Small intestine (tissue), 7 donors: ENCODE measurements at regions not wholly inside any gene's neighbourhood (a gene's known extent, or its start where the extent isn't known, plus 50 kb on each side); places are given as distances from the start of the nearest gene placed in this dataset.

Experiments used
- DNase-seq, 2 donors: peaks; one replicate each; pipeline versions ENCODE4 v3.0.0 to v3.0.0-alpha.2; 2013
- FAIRE-seq: peaks from 2 replicates; lab custom pipeline; 2012; peaks lifted over from hg19 to GRCh38; lab: Jason Lieb, UNC
- H3K27ac ChIP-seq, 3 donors: one replicate each; pipeline ENCODE4 v1.5.1; 2013; ENCODE audit warnings: low read length in 2 of 3, mild to moderate bottlenecking in 2 of 3, control low read depth in 1 of 3, inconsistent platforms in 1 of 3, low read depth in 1 of 3, moderate library complexity in 1 of 3
- H3K27me3 ChIP-seq, 3 donors: one replicate each; pipeline ENCODE4 v1.6.1; 2013; ENCODE audit warnings: low read length in 3 of 3, inconsistent platforms in 1 of 3; ENCODE audit not compliant: control insufficient read depth in 3 of 3, insufficient read depth in 3 of 3
- H3K36me3 ChIP-seq, 3 donors: one replicate each; pipeline ENCODE4 v1.6.1; 2013; ENCODE audit warnings: low read length in 3 of 3, inconsistent platforms in 1 of 3, low read depth in 1 of 3, mild to moderate bottlenecking in 1 of 3, moderate library complexity in 1 of 3; ENCODE audit not compliant: control insufficient read depth in 3 of 3, insufficient read depth in 2 of 3
- H3K4me1 ChIP-seq, 3 donors: one replicate each; pipeline ENCODE4 v1.6.1; 2013; ENCODE audit warnings: low read length in 2 of 3, inconsistent platforms in 1 of 3, low read depth in 1 of 3, mild to moderate bottlenecking in 1 of 3, moderate library complexity in 1 of 3; ENCODE audit not compliant: control insufficient read depth in 3 of 3, insufficient read depth in 2 of 3
- H3K4me3 ChIP-seq, 3 donors: one replicate each; pipeline ENCODE4 v1.5.1; 2013; ENCODE audit warnings: low read length in 3 of 3, control low read depth in 1 of 3, inconsistent platforms in 1 of 3, low read depth in 1 of 3, mild to moderate bottlenecking in 1 of 3, moderate library complexity in 1 of 3
- H3K9me3 ChIP-seq, 2 donors: one replicate each; pipeline ENCODE4 v1.6.1; 2013; ENCODE audit warnings: low read depth in 1 of 2, low read length in 1 of 2; ENCODE audit not compliant: control insufficient read depth in 2 of 2, insufficient read depth in 1 of 2
- WGBS, 3 donors: extraction: QIAGEN DNeasy Blood & Tissue Kit; methylation state at CpG; one replicate each; pipeline ENCODE4 v1.1.7; 2013; 5-methylcytosine and 5-hydroxymethylcytosine counted together
- donor health status: healthy with polysubstance abuse.
- donor health status: control.
- donor health status: control.
- donor health status: Bipolar disorder and iron deficiency.
- donor health status: healthy.

DNA sequence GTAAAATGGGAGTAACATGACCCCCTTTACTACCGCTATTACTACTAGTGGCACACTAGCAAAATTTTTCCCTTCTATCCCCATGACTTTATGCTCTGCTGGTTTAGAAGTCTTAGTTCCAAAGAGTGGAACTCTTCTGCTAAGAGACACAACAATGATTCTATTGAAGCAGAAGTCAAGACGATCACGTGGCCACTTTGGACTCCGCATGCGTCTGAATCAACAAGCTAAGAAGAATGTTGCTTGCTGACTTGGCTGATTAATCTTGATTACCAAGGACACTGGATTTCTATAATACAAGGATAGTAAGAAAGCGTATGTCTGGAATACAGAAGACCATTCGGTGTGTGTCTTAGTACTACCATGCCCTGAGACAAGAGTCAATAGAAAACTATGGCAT lies 244.7 kb upstream of the BTBD3 start:
- no peak for DNase-seq
- Histone ChIP-seq H3K4me1 (no peaks in the 10 kb centered on the region), H3K9me3 (peaks cover 0 to 1% of the 10 kb centered on the region in 2 donors), H3K4me3 (no peak overlapping the region), H3K36me3 (no peaks in the 10 kb centered on the region), H3K27ac (no peak overlapping the region), H3K27me3 (no peaks in the 10 kb centered on the region)
- WGBS, 3 donors, result 89 to 92% (median 90%) methylated on average over 7 of the region's 7 CpGs
- no peak for FAIRE-seq

DNA sequence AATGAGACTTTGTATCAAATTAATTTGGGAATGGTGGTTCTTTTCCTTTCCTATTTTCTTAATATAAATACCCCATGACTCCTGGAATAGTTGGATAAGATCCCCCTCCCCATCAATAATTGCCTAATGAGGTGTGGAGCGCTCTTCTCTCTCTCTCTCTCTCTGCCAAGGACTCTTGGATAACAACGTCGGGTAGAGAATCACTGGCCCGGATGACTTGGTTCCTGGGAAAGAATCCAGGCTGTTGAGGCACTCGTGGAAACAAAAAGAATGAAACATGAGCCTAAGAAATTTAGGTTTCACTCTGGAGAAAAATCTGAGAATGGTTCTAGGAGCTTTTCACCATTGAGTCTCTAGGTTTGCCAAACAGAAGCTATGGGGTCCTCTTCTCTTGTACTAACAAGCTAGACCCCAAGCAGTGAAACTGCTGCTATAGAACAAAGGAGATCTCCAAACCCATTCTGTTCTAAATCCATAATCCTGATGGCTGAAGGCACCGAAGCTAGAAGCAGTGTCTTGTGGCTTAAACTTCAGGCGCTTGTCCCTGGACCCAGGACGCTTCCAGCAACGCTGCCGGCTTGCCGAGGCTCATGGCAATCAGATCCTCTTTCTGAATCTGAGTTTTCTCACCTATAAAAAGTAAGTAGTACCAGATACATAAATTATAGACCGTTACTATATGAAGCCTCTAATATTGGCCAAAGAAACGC lies 241.6 kb upstream of the BTBD3 start:
- WGBS, 3 donors, result 59 to 64% (median 59%) methylated on average over 13 of the region's 13 CpGs
- DNase-seq, result no peak

DNA sequence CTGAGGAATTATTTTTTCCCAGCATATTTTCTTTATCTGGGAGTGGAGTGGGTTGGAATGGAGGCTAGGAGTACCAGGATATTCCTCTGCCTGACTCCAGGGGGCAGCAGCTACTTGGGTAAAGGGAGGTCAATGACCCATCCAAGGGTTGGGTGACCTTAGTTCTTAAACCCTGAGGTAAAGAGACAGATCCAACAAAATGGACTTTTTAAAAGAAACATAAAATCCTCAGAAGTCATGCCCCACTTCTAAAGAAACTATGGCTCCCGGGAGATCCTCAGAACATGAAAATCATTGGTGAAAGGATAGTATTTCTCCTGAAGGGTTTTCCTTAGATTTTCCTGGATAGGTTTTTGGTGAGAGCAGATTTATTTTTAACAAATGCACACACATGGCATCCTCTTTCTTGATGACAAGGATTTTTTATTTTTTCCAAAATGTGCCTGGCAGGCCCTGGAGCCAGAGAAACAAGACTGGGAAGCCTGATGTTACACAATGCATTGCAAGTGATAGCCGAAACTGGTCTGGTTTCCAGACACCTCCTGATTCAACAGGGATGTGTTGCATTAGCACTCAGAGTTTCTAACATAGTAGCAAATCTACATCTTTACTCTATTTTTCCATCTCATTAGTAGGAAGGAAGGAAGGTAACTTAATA lies 240.9 kb upstream of the BTBD3 start:
- Histone ChIP-seq H3K9me3 (no peaks in the 10 kb centered on the region), H3K27me3 (no peaks in the 10 kb centered on the region), H3K27ac (no peak overlapping the region), H3K4me3 (no peak overlapping the region), H3K4me1 (no peaks in the 10 kb centered on the region), H3K36me3 (no peaks in the 10 kb centered on the region)
- no peak for FAIRE-seq
- WGBS, 3 donors, result 62 to 70% (median 70%) methylated on average over 2 of the region's 2 CpGs
- peak; percentile 37 to 40 for DNase-seq

More for the DNA sequence above, 241.6 kb upstream of the BTBD3 start:
- Histone ChIP-seq H3K4me3 (no peak overlapping the region), H3K36me3 (no peaks in the 10 kb centered on the region), H3K9me3 (no peaks in the 10 kb centered on the region), H3K4me1 (no peaks in the 10 kb centered on the region), H3K27ac (no peak overlapping the region), H3K27me3 (no peaks in the 10 kb centered on the region)
- no peak for FAIRE-seq

DNA sequence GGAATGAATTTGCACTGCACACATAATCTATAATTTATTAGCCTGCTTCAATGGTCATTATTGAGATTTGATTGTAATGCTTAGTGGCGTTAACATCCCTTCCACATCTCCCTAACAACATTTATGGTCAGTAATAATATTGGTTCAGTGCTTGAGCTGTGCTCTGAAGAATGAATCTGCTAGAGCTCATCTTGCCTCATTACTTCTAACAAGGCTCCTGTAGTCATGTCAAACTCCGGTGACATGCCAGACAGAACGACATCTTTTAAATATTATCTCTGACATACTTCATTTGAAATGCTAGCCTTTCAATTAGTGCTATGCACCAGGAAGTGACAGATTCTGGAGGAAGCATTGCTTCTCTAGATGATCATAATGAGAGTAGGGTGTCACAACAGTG lies 240.3 kb upstream of the BTBD3 start:
- H3K4me3 ChIP-seq, result no peak overlapping the region
- no peaks in the 10 kb centered on the region for H3K9me3 ChIP-seq
- 84 to 91% (median 85%) methylated on average over 3 of the region's 3 CpGs for WGBS, 3 donors
- no peak overlapping the region for H3K27ac ChIP-seq
- H3K27me3 ChIP-seq, result no peaks in the 10 kb centered on the region
- H3K4me1 ChIP-seq, result no peaks in the 10 kb centered on the region
- FAIRE-seq, result no peak
- no peak for DNase-seq
- no peaks in the 10 kb centered on the region for H3K36me3 ChIP-seq

- 73 to 87% (median 74%) methylated on average over 3 of the region's 3 CpGs for WGBS, 3 donors
Measured at GRCh38 chr20:11677836-11678235, 239.9 kb upstream of the BTBD3 start.

DNA sequence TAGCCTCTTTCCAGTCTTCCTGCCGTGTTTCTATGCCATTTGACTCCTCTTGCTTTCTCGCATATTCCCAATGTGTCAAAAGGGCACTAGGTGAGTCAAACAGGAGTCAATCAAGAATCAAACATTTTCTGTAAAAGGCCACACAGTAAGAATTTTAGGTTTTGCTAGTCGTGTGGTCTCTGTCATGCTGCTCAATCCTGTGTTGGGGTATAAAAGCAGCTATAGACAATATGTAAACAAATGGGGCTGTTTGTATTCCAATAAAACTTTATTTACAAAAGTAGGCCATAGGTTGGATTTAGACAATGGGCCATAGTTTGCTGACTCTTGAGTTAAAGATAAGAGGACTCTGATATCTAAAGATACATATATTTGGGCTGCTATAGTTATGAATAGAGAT lies 235.4 kb upstream of the BTBD3 start:
- no peaks in the 10 kb centered on the region for H3K9me3 ChIP-seq
- H3K36me3 ChIP-seq, result no peaks in the 10 kb centered on the region
- H3K4me1 ChIP-seq, result peaks cover 0 to 6% (median 5%) of the 10 kb centered on the region in 3 donors
- no peak overlapping the region for H3K27ac ChIP-seq
- H3K4me3 ChIP-seq, result no peak overlapping the region
- 32 to 59% (median 51%) methylated on average over 3 of the region's 3 CpGs for WGBS, 3 donors
- DNase-seq (no peak), FAIRE-seq (no peak)
- H3K27me3 ChIP-seq, result peaks cover 0 to 14% (median 0%) of the 10 kb centered on the region in 3 donors

More at GRCh38 chr20:11677836-11678235, 239.9 kb upstream of the BTBD3 start:
- no peak overlapping the region for H3K27ac ChIP-seq
- DNase-seq (no peak), FAIRE-seq (no peak)
- H3K27me3 ChIP-seq, result no peaks in the 10 kb centered on the region
- H3K36me3 ChIP-seq, result no peaks in the 10 kb centered on the region
- no peaks in the 10 kb centered on the region for H3K9me3 ChIP-seq
- no peak overlapping the region for H3K4me3 ChIP-seq
- no peaks in the 10 kb centered on the region for H3K4me1 ChIP-seq

DNA sequence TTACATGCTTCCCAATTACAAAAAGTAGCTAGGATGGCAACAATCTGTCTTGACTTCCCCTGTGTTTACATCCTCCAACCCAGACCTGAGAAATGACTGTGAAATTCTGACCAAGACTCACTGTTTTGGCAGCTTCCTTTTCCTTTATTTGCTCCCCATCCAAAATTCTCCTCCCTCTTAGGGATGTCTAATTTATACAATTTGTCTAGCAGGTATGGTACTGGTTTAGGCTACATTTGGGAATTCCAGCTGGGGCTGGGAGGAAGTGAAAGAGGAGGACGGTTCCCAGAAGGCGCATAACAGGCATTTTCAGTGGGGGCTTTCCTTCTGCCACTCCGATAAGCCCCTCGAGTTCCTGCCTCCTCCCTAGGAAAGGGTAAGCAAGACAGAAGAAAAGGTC lies 231.5 kb upstream of the BTBD3 start:
- H3K27me3 ChIP-seq, result peaks cover 0 to 15% (median 0%) of the 10 kb centered on the region in 3 donors
- H3K4me3 ChIP-seq, result no peak overlapping the region
- peaks cover 0 to 6% (median 5%) of the 10 kb centered on the region in 3 donors for H3K4me1 ChIP-seq
- no peak overlapping the region for H3K27ac ChIP-seq
- H3K9me3 ChIP-seq, result no peaks in the 10 kb centered on the region
- H3K36me3 ChIP-seq, result no peaks in the 10 kb centered on the region
- 57 to 60% (median 59%) methylated on average over 4 of the region's 4 CpGs for WGBS, 3 donors
- no peak for DNase-seq
- FAIRE-seq, result no peak

DNA sequence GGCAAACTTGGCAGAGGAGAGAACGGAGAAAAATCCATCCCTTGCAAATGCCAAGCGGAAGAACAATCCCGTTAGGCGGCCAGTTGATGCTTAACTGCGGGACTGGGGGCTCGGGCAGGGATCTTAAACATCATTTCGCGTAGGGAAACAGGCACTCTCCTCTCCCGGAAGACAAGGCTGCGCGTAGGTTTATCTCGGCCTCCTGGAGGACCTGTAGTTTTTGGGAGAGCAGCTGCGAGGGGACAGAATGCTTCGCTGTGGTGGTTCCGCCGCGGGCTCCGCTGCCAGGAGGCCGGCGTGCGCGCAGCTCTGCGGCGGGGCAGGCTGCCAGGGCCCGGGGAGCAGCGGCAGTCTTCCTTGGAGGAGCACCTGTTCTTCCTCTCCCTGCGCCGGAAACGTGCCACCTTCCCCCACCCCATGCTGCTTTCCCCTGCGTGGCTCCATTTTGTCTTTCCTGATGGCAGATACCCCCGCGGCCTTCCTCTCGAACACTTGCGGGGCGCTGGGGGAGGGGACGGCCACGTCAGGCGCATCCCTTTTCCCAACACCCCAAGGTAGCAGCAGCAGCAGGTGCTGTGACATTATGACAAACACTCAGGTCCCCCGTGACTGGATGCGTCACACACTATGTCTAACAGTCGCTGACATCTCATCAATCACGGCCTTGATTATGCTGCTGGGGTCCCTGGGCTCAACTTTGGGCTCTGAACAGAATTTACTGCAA lies 230.7 kb upstream of the BTBD3 start:
- peak overlapping the region in 1 of 3 donors; percentile 11 for H3K27ac ChIP-seq
- 3 to 12% (median 10%) methylated on average over 37 to 42 of the region's 42 CpGs for WGBS, 3 donors

More for the DNA sequence above, 230.7 kb upstream of the BTBD3 start:
- FAIRE-seq (no peak), DNase-seq (peak; percentile 11 to 25)
- Histone ChIP-seq H3K27me3 (peaks cover 0 to 15% (median 0%) of the 10 kb centered on the region in 3 donors), H3K4me3 (peak overlapping the region in 1 of 3 donors; percentile 22), H3K36me3 (no peaks in the 10 kb centered on the region), H3K4me1 (peaks cover 0 to 6% (median 5%) of the 10 kb centered on the region in 3 donors), H3K9me3 (no peaks in the 10 kb centered on the region)
